GM12878 (cell line): ENCODE measurements at regions not wholly inside any gene's neighbourhood (a gene's known extent, or its start where the extent isn't known, plus 50 kb on each side); places are given as distances from the start of the nearest gene placed in this dataset.

Experiments
- ATAC-seq: fragments of 200-7000 bp; cut with Tn5 transposase; 3 replicates; pipeline ENCODE4 v1.9.1; 2020; ENCODE audit warnings: mild to moderate bottlenecking, moderate library complexity
- BruUV-seq: library from RNA; stranded (reverse); fragments of 400-500 nt; replicated peaks from 2 replicates; lab custom pipeline; 2021; lab: Mats Ljungman, UMichigan
- CTCF ChIA-PET: fragments of 300-600 bp; sonication (Branson Sonifier 250); formaldehyde crosslinking; extraction: SDS; loops from one replicate; lab custom pipeline; 2021; ENCODE audit warnings: inconsistent platforms; lab: Yijun Ruan, JAX
- POLR2A ChIA-PET: fragments of 350-600 bp; formaldehyde crosslinking; extraction: SDS; loops from one replicate; lab custom pipeline; 2021; ENCODE audit warnings: inconsistent platforms; lab: Charles Lee
- RAD21 ChIA-PET: fragments of 300-600 bp; sonication (Branson Sonifier 250); formaldehyde crosslinking; loops from one replicate; lab custom pipeline; 2023; ENCODE audit warnings: antibody characterized with exemption; ENCODE audit not compliant: unreplicated experiment; lab: Charles Lee
- SMC1A ChIA-PET: fragments of 300-600 bp; sonication (Branson Sonifier 250); formaldehyde crosslinking; loops from one replicate; lab custom pipeline; 2023; ENCODE audit not compliant: unreplicated experiment, uncharacterized antibody; lab: Charles Lee
- DNase-seq: peaks from one replicate; pipeline ENCODE4 v3.0.0-alpha.2; 2011; ENCODE audit warnings: low read depth, low spot score
- FAIRE-seq: peaks from 3 replicates; lab custom pipeline; 2011; peaks lifted over from hg19 to GRCh38; lab: Jason Lieb, UNC
- H2AFZ ChIP-seq: 2 replicates; pipeline ENCODE4 v1.6.0; 2011; ENCODE audit warnings: low read depth, low read length, control low read depth; ENCODE audit not compliant: control insufficient read depth
- H3K27ac ChIP-seq: 2 replicates; pipeline ENCODE4 v1.5.1; 2011; ENCODE audit warnings: control low read depth; ENCODE audit not compliant: control insufficient read depth, insufficient read depth
- H3K27me3 ChIP-seq, 2 experiments: replicated peaks in 1 of 2; 2 replicates each; pipeline versions ENCODE4 v1.6.0 to v1.6.1; 2011; ENCODE audit warnings: low read length in 1 of 2; ENCODE audit not compliant: control insufficient read depth in 2 of 2, insufficient read depth in 2 of 2
- H3K36me3 ChIP-seq, 2 experiments: 2 replicates each; pipeline ENCODE4 v1.5.1; 2011; ENCODE audit warnings: low read length in 1 of 2; ENCODE audit not compliant: control insufficient read depth in 2 of 2, insufficient read depth in 2 of 2
- H3K4me1 ChIP-seq: 2 replicates; pipeline ENCODE4 v1.6.1; 2011; ENCODE audit warnings: mild to moderate bottlenecking, low read length, moderate library complexity, mixed read lengths; ENCODE audit not compliant: control insufficient read depth, insufficient read depth
- H3K4me2 ChIP-seq: 2 replicates; pipeline ENCODE4 v1.6.0; 2011; ENCODE audit warnings: control low read depth; ENCODE audit not compliant: control insufficient read depth, insufficient read depth
- H3K4me3 ChIP-seq: fragments of 200-600 bp; sonication (generic); 2 replicates; pipeline ENCODE4 v1.5.1; 2016
- H3K79me2 ChIP-seq: 2 replicates; pipeline ENCODE4 v1.6.0; 2011; ENCODE audit warnings: low read length; ENCODE audit not compliant: control insufficient read depth, insufficient read depth
- H3K9ac ChIP-seq: 2 replicates; pipeline ENCODE4 v1.8.0; 2011; ENCODE audit warnings: low read length, control low read depth, mixed read lengths; ENCODE audit not compliant: control insufficient read depth, insufficient read depth
- H3K9me3 ChIP-seq: replicated peaks from 3 replicates; pipeline ENCODE4 v1.5.1; 2011; ENCODE audit warnings: mild to moderate bottlenecking, low read length; ENCODE audit not compliant: control insufficient read depth, insufficient read depth
- H4K20me1 ChIP-seq: 2 replicates; pipeline ENCODE4 v1.6.0; 2011; ENCODE audit not compliant: control insufficient read depth, insufficient read depth
- BMI1 ChIP-seq: fragments of 450-650 bp; IDR thresholded peaks from 2 replicates; pipeline ENCODE4 v1.6.1; 2016; ENCODE audit warnings: mild to moderate bottlenecking, moderate library complexity, borderline replicate concordance
- EED ChIP-seq: sonication (generic); IDR thresholded peaks from 2 replicates; pipeline ENCODE4 v1.6.1; 2016; ENCODE audit warnings: antibody characterized with exemption, low read depth
- EGR1 ChIP-seq, 2 experiments: IDR thresholded peaks; 1 replicate in 1 of 2; 2 replicates in 1 of 2; pipeline ENCODE4 v1.6.1; 2011 to 2012; ENCODE audit warnings: low read depth in 2 of 2, low read length in 2 of 2, borderline replicate concordance in 1 of 2, mild to moderate bottlenecking in 1 of 2, moderate library complexity in 1 of 2
- FOXM1 ChIP-seq: IDR thresholded peaks from 2 replicates; pipeline ENCODE4 v1.6.1; 2012; ENCODE audit warnings: low read depth, mild to moderate bottlenecking, inconsistent platforms, low read length, moderate library complexity
- SMC3 ChIP-seq: IDR thresholded peaks from 2 replicates; pipeline ENCODE4 v1.6.1; 2011; ENCODE audit warnings: low read length, improper control_type of control experiment, borderline replicate concordance
- SUPT20H ChIP-seq: IDR thresholded peaks from 2 replicates; pipeline ENCODE4 v1.6.1; 2011; ENCODE audit warnings: low read depth, mild to moderate bottlenecking, low read length, moderate library complexity, borderline replicate concordance; ENCODE audit not compliant: control insufficient read depth
- YBX1 ChIP-seq: fragments of 450-650 bp; IDR thresholded peaks from 2 replicates; pipeline ENCODE4 v1.6.1; 2016; ENCODE audit warnings: antibody characterized with exemption
- ZNF622 ChIP-seq: fragments of 450-650 bp; IDR thresholded peaks from 2 replicates; pipeline ENCODE4 v1.6.1; 2017; ENCODE audit warnings: mild to moderate bottlenecking, inconsistent platforms
- WGBS: methylation state at CpG from one replicate; pipeline ENCODE4 v1.1.6; 2016; ENCODE audit warnings: low lambda C conversion rate; ENCODE audit not compliant: insufficient replicate concordance, insufficient coverage; ENCODE audit errors: missing lambda C conversion rate; 5-methylcytosine and 5-hydroxymethylcytosine counted together
- in situ Hi-C: fragments of 300-500 bp; cut with MboI; formaldehyde crosslinking; loops from 9 replicates; pipeline ENCODE4 v1.14.3; 2018; ENCODE audit warnings: mixed read lengths
- intact Hi-C: fragments of 100-400 bp; cut with micrococcal nuclease; formaldehyde crosslinking; loops from one replicate; pipeline ENCODE4 v1.14.2; 2022; ENCODE audit not compliant: unreplicated experiment
- TF ChIP-seq, protein P1 (sequence below): fragments of 150-350 bp; IDR thresholded peaks from 2 replicates; pipeline ENCODE4 v1.6.1; 2014; ENCODE audit warnings: mild to moderate bottlenecking, low read depth, low read length

DNA sequence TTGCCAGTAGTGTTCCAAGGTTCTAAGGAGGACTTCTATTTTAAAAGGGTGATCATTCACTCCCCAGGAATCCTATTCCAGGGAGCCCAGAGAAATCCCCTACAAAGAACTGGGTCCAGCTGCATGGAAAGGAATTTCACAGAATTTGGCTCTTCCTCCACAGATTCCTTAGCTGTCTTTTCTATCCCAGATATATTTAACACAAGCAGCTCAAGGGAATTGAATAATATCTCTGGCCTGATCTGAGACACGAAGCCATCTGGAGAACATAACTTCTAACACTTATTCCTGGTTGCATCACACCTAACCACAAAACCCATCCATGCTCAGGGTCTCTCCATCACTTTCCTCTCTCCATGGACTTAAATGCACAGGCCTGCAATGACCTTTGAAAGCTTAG, 306.7 kb upstream of the ACVR2A start:
- no TSS peak for BruUV-seq
- H3K9me3 ChIP-seq = no peaks in the 10 kb centered on the region
- FAIRE-seq (no peak), DNase-seq (no peak), ATAC-seq (no peak)
- H3K36me3 ChIP-seq = no peaks in the 10 kb centered on the region
- no peak overlapping the region for H2AFZ ChIP-seq
- POLR2A ChIA-PET = interaction anchor here (0.9 kb wide), 1 partner anchor 9 kb away, joined by 3 read pairs; no protein-coding TSS in a partner anchor
- CTCF ChIA-PET = no interaction called here
- no peaks in the 10 kb centered on the region for H3K27me3 ChIP-seq
- no peaks in the 10 kb centered on the region for H3K4me1 ChIP-seq
- no peak overlapping the region for H3K27ac ChIP-seq
- intact Hi-C loops (no loop called here), in situ Hi-C loops (no loop called here)
- H3K9ac ChIP-seq = no peak overlapping the region
- no peak overlapping the region for H3K4me3 ChIP-seq
- no peak overlapping the region for H3K4me2 ChIP-seq
- RAD21 ChIA-PET = no interaction called here
- 0% methylated on average over 1 of the region's 1 CpG for WGBS
- SMC1A ChIA-PET = interaction anchor here (1.4 kb wide), 1 partner anchor 82 kb away, joined by 3 read pairs; no protein-coding TSS in a partner anchor
- H4K20me1 ChIP-seq = no peaks in the 10 kb centered on the region
- no peak for TF ChIP-seq SUPT20H
- no peak for TF ChIP-seq YBX1
- TF ChIP-seq BMI1 = no peak
- no peak for TF ChIP-seq SMC3
- no peak for TF ChIP-seq EGR1 (IDR thresholded peaks at IDR 0.05; ENCODE audit: borderline replicate concordance in 1 of 2, low read depth in 2 of 2, low read length in 2 of 2)
- TF ChIP-seq EED = no peak
- TF ChIP-seq, protein P1, sequence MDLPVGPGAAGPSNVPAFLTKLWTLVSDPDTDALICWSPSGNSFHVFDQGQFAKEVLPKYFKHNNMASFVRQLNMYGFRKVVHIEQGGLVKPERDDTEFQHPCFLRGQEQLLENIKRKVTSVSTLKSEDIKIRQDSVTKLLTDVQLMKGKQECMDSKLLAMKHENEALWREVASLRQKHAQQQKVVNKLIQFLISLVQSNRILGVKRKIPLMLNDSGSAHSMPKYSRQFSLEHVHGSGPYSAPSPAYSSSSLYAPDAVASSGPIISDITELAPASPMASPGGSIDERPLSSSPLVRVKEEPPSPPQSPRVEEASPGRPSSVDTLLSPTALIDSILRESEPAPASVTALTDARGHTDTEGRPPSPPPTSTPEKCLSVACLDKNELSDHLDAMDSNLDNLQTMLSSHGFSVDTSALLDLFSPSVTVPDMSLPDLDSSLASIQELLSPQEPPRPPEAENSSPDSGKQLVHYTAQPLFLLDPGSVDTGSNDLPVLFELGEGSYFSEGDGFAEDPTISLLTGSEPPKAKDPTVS = no peak
- TF ChIP-seq ZNF622 = no peak
- no peak for TF ChIP-seq FOXM1
- H3K79me2 ChIP-seq = no peaks in the 10 kb centered on the region
